LNCaP clone FGC (cell line): ENCODE measurements at regions not wholly inside any gene's neighbourhood (a gene's known extent, or its start where the extent isn't known, plus 50 kb on each side); places are given as distances from the start of the nearest gene placed in this dataset.
A peak's percentile ranks its signal among the peaks of the same experiment; 100 is the strongest.

Experiments
- DNase-seq: peaks from one replicate; pipeline ENCODE4 v3.0.0-alpha.2; 2011; ENCODE audit warnings: low read depth
- H3K4me3 ChIP-seq: 2 replicates; pipeline ENCODE4 v1.5.1; 2011; ENCODE audit warnings: mild to moderate bottlenecking, low read depth, low read length, control low read depth
- CTCF ChIP-seq: IDR thresholded peaks from 2 replicates; pipeline ENCODE4 v1.5.1; 2012; ENCODE audit warnings: mild to moderate bottlenecking; ENCODE audit not compliant: control insufficient read depth, insufficient read depth; ENCODE audit errors: extremely low read depth

- DNase-seq: no peak
- no peak for TF ChIP-seq CTCF
- H3K4me3 ChIP-seq: no peak overlapping the region
Observed at GRCh38 chr15:55033574-55033973, 163.2 kb downstream of the RSL24D1 start.

GRCh38 chr15:55031727-55032126 lies 165.0 kb downstream of the RSL24D1 start:
- no peak for TF ChIP-seq CTCF
- no peak for DNase-seq
- no peak overlapping the region for H3K4me3 ChIP-seq

- DNase-seq: no peak
- H3K4me3 ChIP-seq: no peak overlapping the region
- TF ChIP-seq CTCF: no peak
Observed at GRCh38 chr15:55026381-55026780, 170.4 kb downstream of the RSL24D1 start.

- DNase-seq: no peak
- no peak for TF ChIP-seq CTCF
- no peak overlapping the region for H3K4me3 ChIP-seq
Observed at GRCh38 chr15:55017635-55018034, 179.1 kb downstream of the RSL24D1 start.

- DNase-seq: no peak
- 0 out of 2 replicates have a peak, but pooled peaks have one; percentile 5 for TF ChIP-seq CTCF
- no peak overlapping the region for H3K4me3 ChIP-seq
Observed at GRCh38 chr15:55016225-55016624, 180.5 kb downstream of the RSL24D1 start.

- TF ChIP-seq CTCF: no peak
- no peak for DNase-seq
- no peak overlapping the region for H3K4me3 ChIP-seq
Observed at GRCh38 chr15:55015093-55015445, 181.7 kb downstream of the RSL24D1 start.

GRCh38 chr15:55014391-55015092 lies 182.2 kb downstream of the RSL24D1 start:
- no peak overlapping the region for H3K4me3 ChIP-seq
- TF ChIP-seq CTCF: no peak
- DNase-seq: no peak
